H9 (cell line): ENCODE measurements at regions not wholly inside any gene's neighbourhood (a gene's known extent, or its start where the extent isn't known, plus 50 kb on each side); places are given as distances from the start of the nearest gene placed in this dataset.
A peak's percentile ranks its signal among the peaks of the same experiment; 100 is the strongest.

Source experiments
- DNase-seq: peaks from one replicate; pipeline ENCODE4 v3.0.0-alpha.2; 2017
- H2AFZ ChIP-seq: one replicate; pipeline ENCODE4 v1.6.1; 2013; ENCODE audit warnings: mild to moderate bottlenecking, low read length, control low read depth, moderate library complexity
- H2AK5ac ChIP-seq: 2 replicates; pipeline ENCODE4 v1.6.1; 2013; ENCODE audit warnings: low read length, control low read depth, mixed read lengths; ENCODE audit not compliant: insufficient read length
- H2BK120ac ChIP-seq: one replicate; pipeline ENCODE4 v1.6.1; 2013; ENCODE audit warnings: low read depth, mild to moderate bottlenecking, low read length, control low read depth, inconsistent platforms; ENCODE audit not compliant: poor library complexity, severe bottlenecking
- H2BK12ac ChIP-seq: 2 replicates; pipeline ENCODE4 v1.6.1; 2013; ENCODE audit warnings: low read length, control low read depth, mixed read lengths, low read depth; ENCODE audit not compliant: insufficient read length
- H2BK15ac ChIP-seq: 2 replicates; pipeline ENCODE4 v1.6.1; 2013; ENCODE audit warnings: low read depth, low read length, control low read depth
- H2BK20ac ChIP-seq: one replicate; pipeline ENCODE4 v1.6.1; 2013; ENCODE audit warnings: low read depth, mild to moderate bottlenecking, low read length, control low read depth, inconsistent platforms; ENCODE audit not compliant: poor library complexity, severe bottlenecking
- H2BK5ac ChIP-seq: 2 replicates; pipeline ENCODE4 v1.6.1; 2013; ENCODE audit warnings: low read length, control low read depth, mixed read lengths; ENCODE audit not compliant: insufficient read length
- H3K14ac ChIP-seq: 2 replicates; pipeline ENCODE4 v1.6.1; 2013; ENCODE audit warnings: low read length, control low read depth; ENCODE audit not compliant: insufficient read depth
- H3K18ac ChIP-seq: 2 replicates; pipeline ENCODE4 v1.6.1; 2013; ENCODE audit warnings: low read depth, mild to moderate bottlenecking, mixed read lengths, low read length, control low read depth; ENCODE audit not compliant: insufficient read length
- H3K23ac ChIP-seq: 2 replicates; pipeline ENCODE4 v1.6.1; 2013; ENCODE audit warnings: low read length, control low read depth, mixed read lengths, low read depth; ENCODE audit not compliant: insufficient read length
- H3K23me2 ChIP-seq: 2 replicates; pipeline ENCODE4 v1.6.1; 2013; ENCODE audit warnings: low read depth, mild to moderate bottlenecking, mixed read lengths, low read length, control low read depth; ENCODE audit not compliant: insufficient read length, poor library complexity, severe bottlenecking
- H3K27ac ChIP-seq: 2 replicates; pipeline ENCODE4 v1.5.1; 2013; ENCODE audit warnings: low read length, control low read depth, mixed read lengths, low read depth; ENCODE audit not compliant: insufficient read length
- H3K27me3 ChIP-seq: 2 replicates; pipeline ENCODE4 v1.6.1; 2013; ENCODE audit warnings: low read length, control low read depth, inconsistent platforms; ENCODE audit not compliant: insufficient read depth
- H3K4ac ChIP-seq: 2 replicates; pipeline ENCODE4 v1.6.1; 2013; ENCODE audit warnings: low read depth, mild to moderate bottlenecking, control low read depth, inconsistent platforms, low read length, moderate library complexity
- H3K4me1 ChIP-seq: 2 replicates; pipeline ENCODE4 v1.6.1; 2013; ENCODE audit warnings: low read length, control low read depth, inconsistent platforms; ENCODE audit not compliant: insufficient read depth
- H3K4me2 ChIP-seq: 2 replicates; pipeline ENCODE4 v1.6.1; 2013; ENCODE audit warnings: low read length, control low read depth, mixed read lengths; ENCODE audit not compliant: insufficient read length, insufficient read depth
- H3K56ac ChIP-seq: 2 replicates; pipeline ENCODE4 v1.6.1; 2013; ENCODE audit warnings: low read depth, mild to moderate bottlenecking, mixed read lengths, low read length, control low read depth; ENCODE audit not compliant: insufficient read length
- H3K79me1 ChIP-seq: 2 replicates; pipeline ENCODE4 v1.6.1; 2013; ENCODE audit warnings: low read depth, mild to moderate bottlenecking, moderate library complexity, low read length, control low read depth, inconsistent platforms; ENCODE audit not compliant: insufficient read depth, poor library complexity, severe bottlenecking
- H3K79me2 ChIP-seq: 2 replicates; pipeline ENCODE4 v1.6.1; 2013; ENCODE audit warnings: low read length, control low read depth, inconsistent platforms; ENCODE audit not compliant: insufficient read depth
- H3K9ac ChIP-seq: 2 replicates; pipeline ENCODE4 v1.6.1; 2013; ENCODE audit warnings: low read length, control low read depth, mixed read lengths; ENCODE audit not compliant: insufficient read length; ENCODE audit errors: extremely low read depth
- H3K9me3 ChIP-seq: one replicate; pipeline ENCODE4 v1.6.1; 2013; ENCODE audit warnings: low read depth, low read length, inconsistent platforms; ENCODE audit not compliant: control insufficient read depth
- H3T11ph ChIP-seq: one replicate; pipeline ENCODE4 v1.6.1; 2013; ENCODE audit warnings: mild to moderate bottlenecking, low read length, control low read depth, inconsistent platforms
- H4K20me1 ChIP-seq: one replicate; pipeline ENCODE4 v1.6.1; 2013; ENCODE audit not compliant: control insufficient read depth, insufficient read length, insufficient read depth
- H4K5ac ChIP-seq: 2 replicates; pipeline ENCODE4 v1.6.1; 2013; ENCODE audit warnings: low read depth, mild to moderate bottlenecking, mixed read lengths, low read length, control low read depth; ENCODE audit not compliant: insufficient read length
- H4K8ac ChIP-seq: replicated peaks from 2 replicates; pipeline ENCODE4 v1.6.1; 2013; ENCODE audit warnings: low read length, control low read depth, mixed read lengths, low read depth; ENCODE audit not compliant: insufficient read length
- H4K91ac ChIP-seq: 2 replicates; pipeline ENCODE4 v1.6.1; 2013; ENCODE audit warnings: low read depth, mild to moderate bottlenecking, moderate library complexity, mixed read lengths, low read length, control low read depth; ENCODE audit not compliant: insufficient read length
- H3K27ac Mint-ChIP-seq, 3 experiments: 2 replicates in 2 of 3; 3 replicates in 1 of 3; pipeline ENCODE4 v1.8.0; 2020 to 2021; ENCODE audit warnings: mixed read lengths in 3 of 3, mild to moderate bottlenecking in 1 of 3, moderate library complexity in 1 of 3
- H3K27me3 Mint-ChIP-seq: 2 replicates; pipeline ENCODE4 v1.8.0; 2021; ENCODE audit warnings: low read depth, mild to moderate bottlenecking, moderate library complexity, mixed read lengths
- H3K36me3 Mint-ChIP-seq, 3 experiments: 2 replicates in 2 of 3; 3 replicates in 1 of 3; pipeline ENCODE4 v1.8.0; 2020 to 2021; ENCODE audit warnings: low read depth in 3 of 3, mixed read lengths in 3 of 3; ENCODE audit not compliant: insufficient read depth in 1 of 3
- H3K4me1 Mint-ChIP-seq, 2 experiments: 2 replicates each; pipeline ENCODE4 v1.8.0; 2020; ENCODE audit warnings: mixed read lengths in 2 of 2
- H3K4me3 Mint-ChIP-seq, 2 experiments: 2 replicates in 1 of 2; 3 replicates in 1 of 2; pipeline ENCODE4 v1.8.0; 2020 to 2021; ENCODE audit warnings: mild to moderate bottlenecking in 2 of 2, mixed read lengths in 2 of 2, moderate library complexity in 1 of 2
- H3K9me3 Mint-ChIP-seq, 2 experiments: 2 replicates in 1 of 2; 3 replicates in 1 of 2; pipeline ENCODE4 v1.8.0; 2020; ENCODE audit warnings: mild to moderate bottlenecking in 2 of 2, mixed read lengths in 2 of 2, moderate library complexity in 1 of 2
- CTCF ChIP-seq: fragments of 200-600 bp; sonication (generic); conservative IDR thresholded peaks from 3 replicates; pipeline ENCODE4 v1.8.0; 2021; ENCODE audit warnings: antibody characterized with exemption, mild to moderate bottlenecking
- WGBS: extraction: QIAGEN DNeasy Blood & Tissue Kit; methylation state at CpG from one replicate; pipeline ENCODE4 v1.1.7; 2013; ENCODE audit warnings: missing lambda C conversion rate, low lambda C conversion rate, mixed read lengths; ENCODE audit not compliant: insufficient read length; ENCODE audit errors: extremely low coverage; 5-methylcytosine and 5-hydroxymethylcytosine counted together

- Histone ChIP-seq H4K20me1 (no peaks in the 10 kb centered on the region), H3K23me2 (no peaks in the 10 kb centered on the region), H2BK5ac (no peak overlapping the region), H3K4ac (no peak overlapping the region), H3K4me1 (no peaks in the 10 kb centered on the region; the same call in 1 of the 2 replicates), H3K79me1 (no peaks in the 10 kb centered on the region), H3T11ph (no peak overlapping the region), H2BK20ac (no peak overlapping the region), H4K91ac (no peak overlapping the region), H3K4me2 (peak overlapping the region; percentile 9), H3K14ac (no peak overlapping the region), H4K8ac (no peak overlapping the region), H3K27ac (no peak overlapping the region), H3K79me2 (no peaks in the 10 kb centered on the region), H2BK12ac (no peak overlapping the region), H2BK15ac (no peak overlapping the region), H2AK5ac (no peak overlapping the region), H3K23ac (no peak overlapping the region), H3K56ac (no peak overlapping the region), H4K5ac (no peak overlapping the region), H2BK120ac (no peak overlapping the region), H3K9ac (no peak overlapping the region), H3K9me3 (no peaks in the 10 kb centered on the region), H2AFZ (no peak overlapping the region), H3K18ac (no peak overlapping the region), H3K27me3 (no peaks in the 10 kb centered on the region)
- TF ChIP-seq CTCF: no peak
- WGBS: no CpG with 5 or more reads among the region's 19 CpGs
- Mint-ChIP-seq H3K36me3 (no peaks in the 10 kb centered on the region), H3K4me1 (peaks cover 3 to 10% of the 10 kb centered on the region in 2 experiments; a peak in 2 of 4 replicates), H3K9me3 (no peaks in the 10 kb centered on the region), H3K27ac (no peak overlapping the region), H3K27me3 (no peaks in the 10 kb centered on the region), H3K4me3 (no peak overlapping the region)
- DNase-seq: no peak
Measured at GRCh38 chr2:239738159-239738558, 287.0 kb downstream of the NDUFA10 start.
